WTC11 (cell line): ENCODE measurements at regions not wholly inside any gene's neighbourhood (a gene's known extent, or its start where the extent isn't known, plus 50 kb on each side); places are given as distances from the start of the nearest gene placed in this dataset.

Source experiments
- ATAC-seq: fragments of 200-7000 bp; cut with Tn5 transposase; 2 replicates; pipeline ENCODE4 v1.10.0; 2021; ENCODE audit warnings: mild to moderate bottlenecking, moderate library complexity
- CTCF ChIA-PET: fragments of 300-600 bp; sonication (Branson Sonifier 250); formaldehyde crosslinking; loops from one replicate; lab custom pipeline; 2021; ENCODE audit warnings: antibody characterized with exemption; lab: Charles Lee
- POLR2A ChIA-PET: fragments of 350-600 bp; sonication (Branson Sonifier 250); formaldehyde crosslinking; loops from one replicate; lab custom pipeline; 2021; ENCODE audit warnings: antibody characterized with exemption; lab: Charles Lee
- DNase-seq: peaks from one replicate; pipeline ENCODE4 v3.0.0; 2021; ENCODE audit warnings: low spot score
- H3K27ac Mint-ChIP-seq: 2 replicates; pipeline ENCODE4 v1.8.0; 2021; ENCODE audit warnings: mixed read lengths
- H3K27me3 Mint-ChIP-seq: 2 replicates; pipeline ENCODE4 v1.8.0; 2021; ENCODE audit warnings: low read depth, mild to moderate bottlenecking, moderate library complexity, mixed read lengths
- H3K36me3 Mint-ChIP-seq: 2 replicates; pipeline ENCODE4 v1.8.0; 2021; ENCODE audit warnings: mixed read lengths
- H3K4me1 Mint-ChIP-seq: 2 replicates; pipeline ENCODE4 v1.8.0; 2022; ENCODE audit warnings: mixed read lengths
- H3K4me3 Mint-ChIP-seq: 2 replicates; pipeline ENCODE4 v1.8.0; 2021; ENCODE audit warnings: mild to moderate bottlenecking, moderate library complexity, mixed read lengths
- H3K9me3 Mint-ChIP-seq: 2 replicates; pipeline ENCODE4 v1.8.0; 2021; ENCODE audit warnings: mixed read lengths
- ETV6 ChIP-seq: sonication (generic); formaldehyde crosslinking; IDR thresholded peaks from 2 replicates; pipeline ENCODE4 v1.8.1; 2022; ENCODE audit warnings: mild to moderate bottlenecking, missing genetic modification reagents
- GABPB1 ChIP-seq: sonication (generic); formaldehyde crosslinking; IDR thresholded peaks from 2 replicates; pipeline ENCODE4 v1.8.1; 2023; ENCODE audit warnings: mild to moderate bottlenecking, missing genetic modification reagents
- GTF2I ChIP-seq: fragments of 250-450 bp; sonication (Bioruptor Pico); conservative IDR thresholded peaks from 2 replicates; pipeline ENCODE4 v1.4.0; 2021; ENCODE audit warnings: mild to moderate bottlenecking
- NFYB ChIP-seq: sonication (generic); formaldehyde crosslinking; conservative IDR thresholded peaks from 2 replicates; pipeline ENCODE4 v1.8.0; 2022; ENCODE audit warnings: low read depth, missing genetic modification reagents
- RELA ChIP-seq: sonication (generic); formaldehyde crosslinking; IDR thresholded peaks from 2 replicates; pipeline ENCODE4 v1.8.1; 2022; ENCODE audit warnings: missing genetic modification reagents, mild to moderate bottlenecking, borderline replicate concordance
- RORB ChIP-seq: fragments of 250-450 bp; sonication (Bioruptor Pico); IDR thresholded peaks from 2 replicates; pipeline ENCODE4 v1.9.0; 2021; ENCODE audit warnings: mild to moderate bottlenecking
- SMAD3 ChIP-seq: sonication (generic); formaldehyde crosslinking; IDR thresholded peaks from 2 replicates; pipeline ENCODE4 v1.8.0; 2022; ENCODE audit warnings: missing genetic modification reagents, mild to moderate bottlenecking, borderline replicate concordance
- SMAD4 ChIP-seq: sonication (generic); formaldehyde crosslinking; IDR thresholded peaks from 2 replicates; pipeline ENCODE4 v1.8.0; 2022; ENCODE audit warnings: mild to moderate bottlenecking, missing genetic modification reagents
- SOX15 ChIP-seq: fragments of 250-450 bp; sonication (Bioruptor Pico); IDR thresholded peaks from 2 replicates; pipeline ENCODE4 v1.9.0; 2021; ENCODE audit warnings: mild to moderate bottlenecking
- SP1 ChIP-seq: sonication (generic); formaldehyde crosslinking; conservative IDR thresholded peaks from 2 replicates; pipeline ENCODE4 v1.8.1; 2022; ENCODE audit warnings: missing genetic modification reagents
- ZBTB21 ChIP-seq: sonication (generic); formaldehyde crosslinking; IDR thresholded peaks from 2 replicates; pipeline ENCODE4 v1.8.1; 2023; ENCODE audit warnings: mild to moderate bottlenecking, missing genetic modification reagents, borderline replicate concordance
- TF ChIP-seq, protein P1 (sequence below): fragments of 250-450 bp; sonication (Bioruptor Pico); IDR thresholded peaks from 2 replicates; pipeline ENCODE4 v1.9.0; 2021; ENCODE audit warnings: mild to moderate bottlenecking
- TF ChIP-seq, protein P2 (sequence below): sonication (generic); formaldehyde crosslinking; IDR thresholded peaks from 2 replicates; pipeline ENCODE4 v1.8.1; 2023; ENCODE audit warnings: mild to moderate bottlenecking, missing genetic modification reagents, moderate library complexity
- TF ChIP-seq, protein P3 (sequence below): sonication (generic); formaldehyde crosslinking; IDR thresholded peaks from 2 replicates; pipeline ENCODE4 v1.8.1; 2023; ENCODE audit warnings: mild to moderate bottlenecking, missing genetic modification reagents, moderate library complexity
- TF ChIP-seq, protein P4 (sequence below): fragments of 200-600 bp; IDR thresholded peaks from 2 replicates; pipeline ENCODE4 v1.8.0; 2022; ENCODE audit warnings: antibody characterized with exemption
- TF ChIP-seq, protein P5 (sequence below): sonication (generic); formaldehyde crosslinking; IDR thresholded peaks from 2 replicates; pipeline ENCODE4 v1.8.1; 2022; ENCODE audit warnings: low read depth, missing genetic modification reagents, borderline replicate concordance
- TF ChIP-seq, protein P6 (sequence below): sonication (generic); formaldehyde crosslinking; IDR thresholded peaks from 2 replicates; pipeline ENCODE4 v1.8.0; 2022; ENCODE audit warnings: mild to moderate bottlenecking, missing genetic modification reagents
- TF ChIP-seq, protein P7 (sequence below): sonication (generic); formaldehyde crosslinking; IDR thresholded peaks from 2 replicates; pipeline ENCODE4 v1.8.0; 2023; ENCODE audit warnings: missing genetic modification reagents
- TF ChIP-seq, protein P8 (sequence below): fragments of 250-450 bp; sonication (Bioruptor Pico); IDR thresholded peaks from 2 replicates; pipeline ENCODE4 v1.9.0; 2021; ENCODE audit warnings: mild to moderate bottlenecking

DNA sequence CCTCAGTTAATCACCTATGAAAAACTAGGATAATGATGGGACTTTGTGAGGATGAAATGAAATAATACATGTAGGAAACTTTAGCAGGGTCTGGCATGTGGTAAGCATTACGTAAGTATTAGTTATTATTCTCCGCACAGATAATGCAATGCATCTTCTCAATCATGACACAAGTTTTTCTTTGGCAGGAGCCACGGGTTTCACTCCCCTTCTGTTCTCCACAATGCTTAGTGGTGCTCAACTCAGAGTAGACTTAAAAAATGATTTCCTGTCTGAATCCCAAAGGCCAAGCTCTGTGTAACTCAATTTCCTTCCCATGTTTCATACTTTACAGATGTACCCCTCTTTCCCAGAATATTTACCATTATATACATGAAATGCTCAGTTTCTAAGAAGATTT, 82.9 kb downstream of the CCDC34 start (continued):
- no peak for TF ChIP-seq SOX15 (CRISPR knock-in tag)

DNA sequence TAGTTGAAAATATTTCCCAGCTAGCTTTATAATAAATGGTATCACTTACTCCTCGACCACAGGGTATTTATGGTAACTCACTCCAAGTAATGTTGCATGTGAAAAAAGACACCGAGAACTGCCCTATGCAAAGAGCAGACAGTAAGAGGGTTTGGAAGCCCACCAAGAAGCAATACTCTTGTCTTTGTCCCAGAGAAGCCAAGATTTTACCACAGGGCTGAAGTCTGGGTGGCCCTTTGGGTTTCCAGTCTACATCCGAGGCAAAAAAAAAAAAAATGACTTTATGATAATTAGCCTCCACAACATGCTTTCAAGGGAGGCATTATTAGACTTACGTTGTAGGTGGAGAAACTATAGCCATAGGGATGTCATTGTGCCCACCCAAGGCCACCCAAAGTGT, 83.6 kb downstream of the CCDC34 start:
- DNase-seq (no peak), ATAC-seq (no peak)
- POLR2A ChIA-PET = no interaction called here
- Mint-ChIP-seq H3K27me3 (no peaks in the 10 kb centered on the region), H3K27ac (no peak overlapping the region), H3K4me1 (peaks cover 6% of the 10 kb centered on the region; the same call in 1 of the 2 replicates), H3K36me3 (no peaks in the 10 kb centered on the region), H3K4me3 (no peak overlapping the region), H3K9me3 (no peaks in the 10 kb centered on the region)
- CTCF ChIA-PET = interaction anchor here (1.3 to 3.4 kb wide), 2 partner anchors 17 kb away, joined by 7 to 12 read pairs; no protein-coding TSS in a partner anchor
- TF ChIP-seq SP1 (CRISPR knock-in tag) (no peak), NFYB (CRISPR knock-in tag) (no peak), GTF2I (no peak), GABPB1 (no peak), SMAD3 (CRISPR knock-in tag) (no peak), RELA (CRISPR knock-in tag) (no peak), RORB (CRISPR knock-in tag) (no peak)
- TF ChIP-seq, protein P1, sequence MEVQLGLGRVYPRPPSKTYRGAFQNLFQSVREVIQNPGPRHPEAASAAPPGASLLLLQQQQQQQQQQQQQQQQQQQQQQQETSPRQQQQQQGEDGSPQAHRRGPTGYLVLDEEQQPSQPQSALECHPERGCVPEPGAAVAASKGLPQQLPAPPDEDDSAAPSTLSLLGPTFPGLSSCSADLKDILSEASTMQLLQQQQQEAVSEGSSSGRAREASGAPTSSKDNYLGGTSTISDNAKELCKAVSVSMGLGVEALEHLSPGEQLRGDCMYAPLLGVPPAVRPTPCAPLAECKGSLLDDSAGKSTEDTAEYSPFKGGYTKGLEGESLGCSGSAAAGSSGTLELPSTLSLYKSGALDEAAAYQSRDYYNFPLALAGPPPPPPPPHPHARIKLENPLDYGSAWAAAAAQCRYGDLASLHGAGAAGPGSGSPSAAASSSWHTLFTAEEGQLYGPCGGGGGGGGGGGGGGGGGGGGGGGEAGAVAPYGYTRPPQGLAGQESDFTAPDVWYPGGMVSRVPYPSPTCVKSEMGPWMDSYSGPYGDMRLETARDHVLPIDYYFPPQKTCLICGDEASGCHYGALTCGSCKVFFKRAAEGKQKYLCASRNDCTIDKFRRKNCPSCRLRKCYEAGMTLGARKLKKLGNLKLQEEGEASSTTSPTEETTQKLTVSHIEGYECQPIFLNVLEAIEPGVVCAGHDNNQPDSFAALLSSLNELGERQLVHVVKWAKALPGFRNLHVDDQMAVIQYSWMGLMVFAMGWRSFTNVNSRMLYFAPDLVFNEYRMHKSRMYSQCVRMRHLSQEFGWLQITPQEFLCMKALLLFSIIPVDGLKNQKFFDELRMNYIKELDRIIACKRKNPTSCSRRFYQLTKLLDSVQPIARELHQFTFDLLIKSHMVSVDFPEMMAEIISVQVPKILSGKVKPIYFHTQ (CRISPR knock-in tag) = no peak
- TF ChIP-seq, protein P2, sequence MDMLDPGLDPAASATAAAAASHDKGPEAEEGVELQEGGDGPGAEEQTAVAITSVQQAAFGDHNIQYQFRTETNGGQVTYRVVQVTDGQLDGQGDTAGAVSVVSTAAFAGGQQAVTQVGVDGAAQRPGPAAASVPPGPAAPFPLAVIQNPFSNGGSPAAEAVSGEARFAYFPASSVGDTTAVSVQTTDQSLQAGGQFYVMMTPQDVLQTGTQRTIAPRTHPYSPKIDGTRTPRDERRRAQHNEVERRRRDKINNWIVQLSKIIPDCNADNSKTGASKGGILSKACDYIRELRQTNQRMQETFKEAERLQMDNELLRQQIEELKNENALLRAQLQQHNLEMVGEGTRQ (CRISPR knock-in tag) = no peak
- TF ChIP-seq, protein P3, sequence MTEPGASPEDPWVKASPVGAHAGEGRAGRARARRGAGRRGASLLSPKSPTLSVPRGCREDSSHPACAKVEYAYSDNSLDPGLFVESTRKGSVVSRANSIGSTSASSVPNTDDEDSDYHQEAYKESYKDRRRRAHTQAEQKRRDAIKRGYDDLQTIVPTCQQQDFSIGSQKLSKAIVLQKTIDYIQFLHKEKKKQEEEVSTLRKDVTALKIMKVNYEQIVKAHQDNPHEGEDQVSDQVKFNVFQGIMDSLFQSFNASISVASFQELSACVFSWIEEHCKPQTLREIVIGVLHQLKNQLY = no peak
- TF ChIP-seq, protein P4, sequence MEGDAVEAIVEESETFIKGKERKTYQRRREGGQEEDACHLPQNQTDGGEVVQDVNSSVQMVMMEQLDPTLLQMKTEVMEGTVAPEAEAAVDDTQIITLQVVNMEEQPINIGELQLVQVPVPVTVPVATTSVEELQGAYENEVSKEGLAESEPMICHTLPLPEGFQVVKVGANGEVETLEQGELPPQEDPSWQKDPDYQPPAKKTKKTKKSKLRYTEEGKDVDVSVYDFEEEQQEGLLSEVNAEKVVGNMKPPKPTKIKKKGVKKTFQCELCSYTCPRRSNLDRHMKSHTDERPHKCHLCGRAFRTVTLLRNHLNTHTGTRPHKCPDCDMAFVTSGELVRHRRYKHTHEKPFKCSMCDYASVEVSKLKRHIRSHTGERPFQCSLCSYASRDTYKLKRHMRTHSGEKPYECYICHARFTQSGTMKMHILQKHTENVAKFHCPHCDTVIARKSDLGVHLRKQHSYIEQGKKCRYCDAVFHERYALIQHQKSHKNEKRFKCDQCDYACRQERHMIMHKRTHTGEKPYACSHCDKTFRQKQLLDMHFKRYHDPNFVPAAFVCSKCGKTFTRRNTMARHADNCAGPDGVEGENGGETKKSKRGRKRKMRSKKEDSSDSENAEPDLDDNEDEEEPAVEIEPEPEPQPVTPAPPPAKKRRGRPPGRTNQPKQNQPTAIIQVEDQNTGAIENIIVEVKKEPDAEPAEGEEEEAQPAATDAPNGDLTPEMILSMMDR = no peak
- TF ChIP-seq, protein P5, sequence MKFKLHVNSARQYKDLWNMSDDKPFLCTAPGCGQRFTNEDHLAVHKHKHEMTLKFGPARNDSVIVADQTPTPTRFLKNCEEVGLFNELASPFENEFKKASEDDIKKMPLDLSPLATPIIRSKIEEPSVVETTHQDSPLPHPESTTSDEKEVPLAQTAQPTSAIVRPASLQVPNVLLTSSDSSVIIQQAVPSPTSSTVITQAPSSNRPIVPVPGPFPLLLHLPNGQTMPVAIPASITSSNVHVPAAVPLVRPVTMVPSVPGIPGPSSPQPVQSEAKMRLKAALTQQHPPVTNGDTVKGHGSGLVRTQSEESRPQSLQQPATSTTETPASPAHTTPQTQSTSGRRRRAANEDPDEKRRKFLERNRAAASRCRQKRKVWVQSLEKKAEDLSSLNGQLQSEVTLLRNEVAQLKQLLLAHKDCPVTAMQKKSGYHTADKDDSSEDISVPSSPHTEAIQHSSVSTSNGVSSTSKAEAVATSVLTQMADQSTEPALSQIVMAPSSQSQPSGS = no peak

DNA sequence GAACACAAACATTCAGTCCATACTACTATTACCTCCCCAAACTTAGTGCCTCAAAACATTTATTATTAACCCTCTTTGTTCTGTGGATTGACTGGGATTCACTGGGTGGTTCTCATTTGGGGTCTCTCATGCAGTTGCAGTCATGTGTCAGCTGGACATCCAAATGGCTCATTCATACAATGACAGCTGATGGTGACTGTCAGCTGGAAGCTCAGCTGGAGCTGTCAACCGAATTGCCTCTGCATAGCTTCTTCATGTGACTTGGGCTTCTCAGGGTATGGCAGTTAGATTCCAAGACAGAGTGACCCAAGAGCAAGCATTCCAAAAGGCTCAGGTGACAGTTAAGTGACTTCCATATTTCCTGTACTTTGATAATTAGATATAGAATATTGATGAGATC, 85.2 kb downstream of the CCDC34 start:
- no peaks in the 10 kb centered on the region for H3K27me3 Mint-ChIP-seq
- DNase-seq (no peak), ATAC-seq (no peak)
- ChIA-PET POLR2A (no interaction called here), CTCF (interaction anchor here (3.4 kb wide), 1 partner anchor 18 kb away, joined by 12 read pairs; no protein-coding TSS in a partner anchor)
- no peak overlapping the region for H3K4me3 Mint-ChIP-seq
- peaks cover 3% of the 10 kb centered on the region; the same call in 1 of the 2 replicates for H3K4me1 Mint-ChIP-seq
- peaks cover 3% of the 10 kb centered on the region; the same call in 1 of the 2 replicates for H3K9me3 Mint-ChIP-seq
- H3K36me3 Mint-ChIP-seq = no peaks in the 10 kb centered on the region
- no peak overlapping the region for H3K27ac Mint-ChIP-seq
- TF ChIP-seq GABPB1 = no peak
- TF ChIP-seq ZBTB21 (CRISPR knock-in tag) = no peak
- TF ChIP-seq, protein P6, sequence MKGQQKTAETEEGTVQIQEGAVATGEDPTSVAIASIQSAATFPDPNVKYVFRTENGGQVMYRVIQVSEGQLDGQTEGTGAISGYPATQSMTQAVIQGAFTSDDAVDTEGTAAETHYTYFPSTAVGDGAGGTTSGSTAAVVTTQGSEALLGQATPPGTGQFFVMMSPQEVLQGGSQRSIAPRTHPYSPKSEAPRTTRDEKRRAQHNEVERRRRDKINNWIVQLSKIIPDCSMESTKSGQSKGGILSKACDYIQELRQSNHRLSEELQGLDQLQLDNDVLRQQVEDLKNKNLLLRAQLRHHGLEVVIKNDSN (CRISPR knock-in tag) = no peak
- TF ChIP-seq, protein P7, sequence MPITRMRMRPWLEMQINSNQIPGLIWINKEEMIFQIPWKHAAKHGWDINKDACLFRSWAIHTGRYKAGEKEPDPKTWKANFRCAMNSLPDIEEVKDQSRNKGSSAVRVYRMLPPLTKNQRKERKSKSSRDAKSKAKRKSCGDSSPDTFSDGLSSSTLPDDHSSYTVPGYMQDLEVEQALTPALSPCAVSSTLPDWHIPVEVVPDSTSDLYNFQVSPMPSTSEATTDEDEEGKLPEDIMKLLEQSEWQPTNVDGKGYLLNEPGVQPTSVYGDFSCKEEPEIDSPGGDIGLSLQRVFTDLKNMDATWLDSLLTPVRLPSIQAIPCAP (CRISPR knock-in tag) = no peak
- TF ChIP-seq, protein P8, sequence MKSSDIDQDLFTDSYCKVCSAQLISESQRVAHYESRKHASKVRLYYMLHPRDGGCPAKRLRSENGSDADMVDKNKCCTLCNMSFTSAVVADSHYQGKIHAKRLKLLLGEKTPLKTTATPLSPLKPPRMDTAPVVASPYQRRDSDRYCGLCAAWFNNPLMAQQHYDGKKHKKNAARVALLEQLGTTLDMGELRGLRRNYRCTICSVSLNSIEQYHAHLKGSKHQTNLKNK (CRISPR knock-in tag) = no peak
- no peak for TF ChIP-seq SMAD4 (CRISPR knock-in tag)
- TF ChIP-seq ETV6 (CRISPR knock-in tag) = no peak
